Stimulated activated CD8-positive, alpha-beta memory T cell treated with anti-CD3 and anti-CD28 coated beads, Interleukin-12 subunit alpha, Interleukin-12 subunit beta, amount 100 ng/mL, for 24 hours (primary cell): ENCODE measurements at regions not wholly inside any gene's neighbourhood (a gene's known extent, or its start where the extent isn't known, plus 50 kb on each side); places are given as distances from the start of the nearest gene placed in this dataset.
"Not testable (repeated sequence)": the region's sequence is repeated elsewhere in the genome, so short reads cannot be mapped to it uniquely, and the experiment has no call there.

ENCODE experiments used
- DNase-seq: peaks from one replicate; pipeline ENCODE4 v3.0.0-alpha.2; 2020; ENCODE audit errors: extremely low read depth

- no peak for DNase-seq
Measured at GRCh38 chr9:38255599-38255998, 136.9 kb upstream of the ALDH1B1 start.

DNA sequence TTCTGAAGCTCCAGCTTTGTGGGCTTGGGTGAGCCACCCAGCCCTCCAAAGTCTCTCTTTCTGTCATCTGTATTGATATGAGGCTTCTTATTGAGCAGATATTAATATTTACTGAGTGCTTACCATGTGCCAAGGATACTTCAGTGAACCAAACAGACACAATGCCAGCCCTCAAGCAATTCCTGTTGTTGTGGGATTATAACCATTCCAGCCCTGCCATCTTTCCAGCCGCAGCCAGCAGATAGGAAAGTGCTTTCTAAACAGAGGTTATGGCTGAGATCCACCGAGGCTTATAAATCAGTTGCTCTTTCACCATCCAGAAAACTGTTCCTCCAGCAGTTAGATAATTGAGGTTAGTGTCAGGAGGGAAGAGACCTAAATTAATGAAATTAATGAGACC, 137.7 kb upstream of the ALDH1B1 start:
- DNase-seq, result no peak

- no peak for DNase-seq
Measured at GRCh38 chr9:38254151-38254550, 138.4 kb upstream of the ALDH1B1 start.

GRCh38 chr9:38253200-38253599, 139.3 kb upstream of the ALDH1B1 start:
- DNase-seq, result no peak

DNA sequence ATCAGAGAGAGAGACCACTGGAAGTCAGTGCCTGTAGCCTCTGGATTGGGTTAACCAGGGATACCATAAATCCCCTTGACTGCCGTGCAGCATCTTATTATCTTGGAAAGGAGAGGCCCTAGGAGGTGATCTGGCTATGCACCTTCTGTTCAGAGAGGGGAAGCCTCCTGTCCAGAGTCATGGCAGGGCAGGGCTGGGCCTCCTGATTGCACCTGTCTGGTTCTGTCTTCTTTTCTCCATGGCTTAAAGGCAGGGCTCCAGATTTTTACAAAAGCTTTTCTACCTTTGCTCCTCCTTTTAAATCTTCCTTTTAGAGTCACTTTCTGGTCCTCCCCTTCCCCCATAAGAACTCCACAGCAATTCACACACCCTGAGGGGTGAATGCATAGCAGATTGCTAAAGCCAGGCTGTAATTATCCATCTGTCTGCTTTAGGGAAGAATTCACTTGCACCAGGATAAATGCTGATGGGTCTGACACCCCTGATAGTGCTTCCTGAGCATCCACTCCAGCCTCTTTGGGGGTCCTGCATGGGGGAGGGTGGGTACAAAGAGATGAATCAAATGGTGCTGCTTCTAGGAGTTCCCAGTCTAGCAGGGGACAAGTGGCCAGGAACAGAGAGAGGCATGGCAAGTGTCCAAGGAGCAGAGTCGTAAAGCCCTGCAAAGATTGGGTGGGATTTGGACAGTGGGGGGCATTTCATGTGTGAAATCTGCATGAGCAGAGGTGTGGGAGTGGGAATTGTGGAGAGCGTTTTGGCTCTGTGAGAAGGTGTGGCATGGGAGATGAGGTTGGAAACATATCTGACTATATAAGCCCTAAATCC, 141.3 kb upstream of the ALDH1B1 start:
- no peak for DNase-seq

DNA sequence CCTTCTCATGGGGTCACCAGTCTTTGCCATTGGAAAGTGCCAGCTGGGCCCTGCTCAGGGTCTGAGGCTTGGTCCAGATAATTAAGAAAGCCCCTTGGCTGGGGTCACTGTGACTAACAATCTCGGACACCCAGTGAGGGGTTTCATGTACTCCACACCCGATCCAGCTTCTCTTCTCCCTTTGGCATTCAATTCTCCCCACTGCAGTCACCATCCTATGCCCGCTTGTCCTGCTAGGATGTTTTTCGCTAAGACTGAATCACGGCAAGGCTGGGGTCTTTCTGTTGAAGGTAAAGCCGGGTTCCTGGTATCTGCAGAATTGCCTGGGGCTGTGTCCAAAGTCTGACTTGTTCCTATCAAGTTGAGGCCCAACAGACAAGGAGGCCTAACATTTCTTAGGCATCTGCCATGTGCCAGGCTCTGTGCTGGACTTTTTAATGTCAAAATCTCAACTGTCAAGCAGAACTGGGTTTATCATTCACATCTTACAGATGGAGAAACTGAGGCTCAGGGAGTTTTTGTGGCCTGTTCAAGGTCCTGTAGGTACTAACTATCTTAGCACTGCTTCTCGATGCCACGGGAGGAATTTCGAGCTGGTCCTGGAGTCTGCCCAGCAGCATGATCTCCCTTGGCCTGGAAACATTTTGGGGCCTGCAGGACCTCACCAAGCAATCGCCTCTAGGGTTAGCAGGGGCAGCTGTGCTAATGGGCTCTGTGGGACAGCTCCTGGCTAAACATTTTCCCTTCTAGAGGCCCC, 142.0 kb upstream of the ALDH1B1 start:
- DNase-seq, result no peak

DNA sequence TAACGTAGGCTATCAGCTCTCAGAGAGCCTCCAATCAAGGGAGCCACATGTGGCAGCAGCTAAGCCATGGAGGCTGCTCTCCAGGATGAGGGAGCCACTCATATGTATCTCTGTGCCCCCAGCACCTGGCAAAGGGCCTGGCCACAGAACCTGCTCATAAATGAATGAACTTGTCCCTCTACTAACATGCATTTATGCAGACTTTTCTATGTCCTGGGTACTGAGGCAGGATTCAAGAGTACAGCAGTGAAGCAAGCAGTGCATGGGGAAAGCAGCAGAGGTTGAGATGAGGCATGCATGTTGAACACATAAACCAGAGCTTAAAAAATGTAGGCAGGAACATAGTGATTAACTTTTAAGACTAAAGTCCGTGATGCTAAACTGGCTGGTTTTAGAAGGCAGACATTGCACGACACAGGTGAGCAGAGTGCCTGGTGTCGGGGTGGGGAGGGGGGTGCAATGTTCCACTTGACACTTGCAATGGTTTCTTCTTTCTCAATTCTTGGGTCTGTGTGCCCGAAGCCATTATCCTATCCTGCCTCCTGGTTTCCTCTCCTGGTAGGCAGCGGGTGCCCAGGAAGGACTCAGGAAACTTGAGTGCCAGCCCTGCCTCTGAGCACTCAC, 142.8 kb upstream of the ALDH1B1 start:
- no peak for DNase-seq

GRCh38 chr9:38249049-38249448, 143.5 kb upstream of the ALDH1B1 start:
- no peak for DNase-seq

GRCh38 chr9:38246833-38247232, 145.7 kb upstream of the ALDH1B1 start:
- no peak for DNase-seq

GRCh38 chr9:38244971-38245370, 147.5 kb upstream of the ALDH1B1 start:
- no peak for DNase-seq

- DNase-seq, result no peak
Measured at GRCh38 chr9:38243993-38244392, 148.5 kb upstream of the ALDH1B1 start.

DNA sequence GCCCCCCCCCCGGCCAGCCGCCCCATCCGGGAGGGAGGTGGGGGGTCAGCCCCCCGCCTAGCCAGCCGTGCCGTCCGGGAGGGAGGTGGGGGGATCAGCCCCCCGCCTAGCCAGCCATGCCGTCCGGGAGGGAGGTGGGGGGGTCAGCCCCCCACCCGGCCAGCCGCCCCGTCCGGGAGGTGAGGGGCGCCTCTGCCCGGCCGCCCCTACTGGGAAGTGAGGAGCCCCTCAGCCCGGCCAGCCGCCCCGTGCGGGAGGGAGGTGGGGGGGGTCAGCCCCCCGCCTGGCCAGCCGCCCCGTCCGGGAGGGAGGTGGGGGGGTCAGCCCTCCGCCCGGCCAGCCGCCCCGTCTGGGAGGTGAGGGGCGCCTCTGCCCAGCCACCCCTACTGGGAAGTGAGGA, 150.4 kb upstream of the ALDH1B1 start:
- DNase-seq, result not testable (repeated sequence)

DNA sequence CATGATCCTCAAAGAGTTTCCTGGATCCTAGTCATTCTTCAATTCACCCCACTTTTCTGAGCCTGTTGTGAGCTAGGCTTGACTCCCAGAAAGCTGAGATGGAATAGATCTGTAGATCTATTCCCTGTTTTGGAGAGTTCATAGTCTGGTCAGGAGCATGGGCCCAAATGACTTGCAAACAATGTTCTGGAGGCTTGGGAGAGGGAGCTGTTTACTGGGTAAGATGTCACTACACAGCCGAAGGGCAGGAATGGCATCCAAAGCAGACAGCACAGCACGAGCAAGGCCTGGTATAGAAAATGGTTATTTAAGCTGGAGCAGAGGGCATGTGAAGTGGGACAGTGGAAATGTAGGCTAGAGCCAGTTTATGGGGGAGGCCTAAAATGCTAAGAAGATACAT, 152.5 kb upstream of the ALDH1B1 start:
- no peak for DNase-seq

DNA sequence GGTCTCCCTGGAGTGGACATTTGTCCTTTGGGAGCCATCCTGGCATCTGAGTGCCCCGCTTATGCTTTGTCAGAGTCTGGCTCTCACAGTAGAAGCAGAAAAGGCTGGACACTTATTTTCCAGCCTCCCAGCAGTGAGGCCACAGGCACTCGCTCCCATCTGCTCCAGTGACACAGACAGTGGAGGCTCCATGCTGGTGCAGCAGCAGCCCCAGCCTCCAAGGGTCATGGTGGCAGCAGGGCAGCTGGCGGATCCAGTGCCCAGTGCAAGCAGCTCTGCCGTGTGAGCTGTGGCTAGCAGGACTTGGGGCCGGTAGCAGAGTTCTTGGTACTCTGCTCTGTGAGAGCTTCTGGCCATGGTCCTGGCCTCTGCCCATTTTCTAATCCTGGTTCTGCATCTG, 157.3 kb upstream of the ALDH1B1 start:
- DNase-seq, result no peak

GRCh38 chr9:38234479-38235170, 157.9 kb upstream of the ALDH1B1 start:
- DNase-seq, result no peak

DNA sequence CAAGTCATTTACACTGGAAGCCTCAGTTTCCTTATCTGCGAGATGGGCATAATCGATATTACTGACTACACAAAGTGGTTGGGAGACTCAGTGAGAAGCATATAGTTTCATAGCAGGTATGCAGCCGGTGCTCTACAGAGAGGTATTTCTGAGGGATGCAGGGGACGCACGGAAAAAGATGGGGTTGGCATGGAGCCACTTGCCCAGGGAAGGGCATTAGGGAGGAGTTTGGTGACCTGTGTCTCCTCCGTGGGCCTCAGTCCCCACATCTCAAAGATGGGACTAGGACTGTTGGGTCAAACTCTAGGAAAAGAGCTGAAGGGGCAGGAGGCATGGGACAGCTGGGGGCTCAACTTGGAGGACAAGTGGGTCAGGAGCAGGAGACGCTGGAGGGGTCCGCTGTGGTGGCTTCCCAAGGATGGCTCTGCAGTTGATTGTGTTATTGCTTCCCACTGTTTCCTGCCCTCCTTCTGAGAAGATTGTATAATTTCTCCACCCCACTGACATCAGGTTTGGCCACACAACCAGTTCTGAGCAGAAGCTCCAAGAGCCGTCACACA, 158.6 kb upstream of the ALDH1B1 start:
- DNase-seq, result no peak

DNA sequence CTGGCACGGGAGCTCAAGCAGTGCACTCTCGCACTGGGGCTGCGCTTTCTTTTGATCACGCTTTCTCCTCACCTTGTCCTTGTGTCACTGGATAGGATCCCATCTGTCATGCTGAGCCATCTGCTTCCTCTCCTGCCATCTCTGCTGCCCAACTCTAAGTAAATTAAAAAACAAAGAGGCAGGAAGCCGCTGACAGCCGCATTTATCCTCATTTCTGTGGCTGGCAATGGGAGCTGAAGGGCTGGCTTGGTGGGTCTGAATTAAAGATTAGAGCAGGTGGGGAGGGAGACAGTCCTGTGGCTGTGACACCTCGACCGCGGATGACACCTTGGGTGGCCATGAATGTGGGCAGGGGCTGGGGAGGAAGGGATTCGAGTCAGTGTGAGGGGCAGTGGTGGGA, 159.2 kb upstream of the ALDH1B1 start:
- no peak for DNase-seq

- no peak for DNase-seq
Measured at GRCh38 chr9:38232895-38233294, 159.6 kb upstream of the ALDH1B1 start.

- DNase-seq, result no peak
Measured at GRCh38 chr9:38229504-38230155, 160.6 kb upstream of the SHB start.

- DNase-seq, result no peak
Measured at GRCh38 chr9:38229104-38229500, 160.1 kb upstream of the SHB start.

- no peak for DNase-seq
Measured at GRCh38 chr9:38228331-38229103, 159.5 kb upstream of the SHB start.
